Panc1 (cell line): ENCODE measurements at regions not wholly inside any gene's neighbourhood (a gene's known extent, or its start where the extent isn't known, plus 50 kb on each side); places are given as distances from the start of the nearest gene placed in this dataset.

Experiments
- ATAC-seq: fragments of 200-7000 bp; cut with Tn5 transposase; 2 replicates; pipeline ENCODE4 v1.9.1; 2020; ENCODE audit warnings: mild to moderate bottlenecking, moderate library complexity
- BruUV-seq: library from RNA; stranded (reverse); fragments of 400-500 nt; replicated peaks from 2 replicates; lab custom pipeline; 2021; lab: Mats Ljungman, UMichigan
- CTCF ChIA-PET: fragments of 300-600 bp; sonication (Branson Sonifier 250); formaldehyde crosslinking; loops from one replicate; lab custom pipeline; 2022; ENCODE audit warnings: antibody characterized with exemption; lab: Charles Lee
- POLR2A ChIA-PET: fragments of 300-600 bp; sonication (Branson Sonifier 250); formaldehyde crosslinking; loops from one replicate; lab custom pipeline; 2022; ENCODE audit warnings: antibody characterized with exemption; lab: Charles Lee
- DNase-seq: peaks from one replicate; pipeline ENCODE4 v3.0.0-alpha.2; 2010; ENCODE audit warnings: low read depth, low spot score
- H3K27ac ChIP-seq: 2 replicates; pipeline ENCODE4 v1.5.1; 2011; ENCODE audit warnings: mild to moderate bottlenecking, low read length, inconsistent platforms
- H3K27me3 ChIP-seq: fragments of 200-500 bp; sonication (Bioruptor generic); 2 replicates; pipeline ENCODE4 v1.6.0; 2014; ENCODE audit warnings: low read length, inconsistent platforms; ENCODE audit not compliant: control insufficient read depth, insufficient read depth
- H3K36me3 ChIP-seq: fragments of 200-500 bp; sonication (Bioruptor generic); 2 replicates; pipeline ENCODE4 v1.5.1; 2014; ENCODE audit warnings: inconsistent platforms, mild to moderate bottlenecking, low read length, moderate library complexity; ENCODE audit not compliant: control insufficient read depth, insufficient read depth
- H3K4me1 ChIP-seq: 2 replicates; pipeline ENCODE4 v1.5.1; 2011; ENCODE audit warnings: inconsistent platforms, mild to moderate bottlenecking, low read length, moderate library complexity; ENCODE audit not compliant: control insufficient read depth, insufficient read depth
- H3K4me3 ChIP-seq, 2 experiments: 2 replicates each; pipeline ENCODE4 v1.5.1; 2011 to 2012; ENCODE audit warnings: low read depth in 2 of 2, low read length in 2 of 2, mild to moderate bottlenecking in 2 of 2, inconsistent platforms in 1 of 2, moderate library complexity in 1 of 2
- H3K9me3 ChIP-seq: fragments of 200-500 bp; sonication (Bioruptor generic); 2 replicates; pipeline ENCODE4 v1.5.1; 2014; ENCODE audit warnings: low read depth, mild to moderate bottlenecking, inconsistent platforms, low read length, moderate library complexity; ENCODE audit not compliant: control insufficient read depth, insufficient read depth
- CTCF ChIP-seq: fragments of 450-650 bp; IDR thresholded peaks from 2 replicates; pipeline ENCODE4 v1.5.1; 2017; ENCODE audit warnings: mild to moderate bottlenecking
- POLR2AphosphoS5 ChIP-seq: IDR thresholded peaks from 2 replicates; pipeline ENCODE4 v1.6.1; 2012; ENCODE audit warnings: mild to moderate bottlenecking, low read depth, low read length, moderate library complexity
- REST ChIP-seq, 2 experiments: IDR thresholded peaks; 2 replicates each; pipeline ENCODE4 v1.6.1; 2011 to 2012; ENCODE audit warnings: low read depth in 2 of 2, control low read depth in 1 of 2, low read length in 1 of 2, mild to moderate bottlenecking in 1 of 2, moderate library complexity in 1 of 2; ENCODE audit not compliant: insufficient read depth in 1 of 2
- SIN3A ChIP-seq: IDR thresholded peaks from 2 replicates; pipeline ENCODE4 v1.6.1; 2012; ENCODE audit warnings: low read depth, mild to moderate bottlenecking, low read length, moderate library complexity, borderline replicate concordance; ENCODE audit not compliant: insufficient read depth
- TCF7L2 ChIP-seq: IDR thresholded peaks from 2 replicates; pipeline ENCODE4 v1.6.1; 2011; ENCODE audit warnings: mild to moderate bottlenecking, low read depth, low read length, inconsistent platforms
- in situ Hi-C: cut with HindIII; loops from 2 replicates; pipeline ENCODE4 v1.10.0; 2016; ENCODE audit warnings: low sequenced_read_pairs, low pct_unique_long_range_greater_than_20kb
- intact Hi-C: fragments of 100-400 bp; cut with micrococcal nuclease; formaldehyde crosslinking; loops from one replicate; pipeline ENCODE4 v1.10.0; 2022; ENCODE audit not compliant: unreplicated experiment

- ATAC-seq (no peak), DNase-seq (no peak)
- H3K9me3 ChIP-seq, result no peaks in the 10 kb centered on the region
- no peak overlapping the region for H3K4me3 ChIP-seq
- ChIA-PET CTCF (interaction anchor here (0.6 to 2.1 kb wide), 7 partner anchors 10 to 1388 kb away, joined by 3 to 10 read pairs (median 5); no protein-coding TSS in a partner anchor), POLR2A (no interaction called here)
- TF ChIP-seq SIN3A (no peak), TCF7L2 (no peak)
- H3K4me1 ChIP-seq, result no peaks in the 10 kb centered on the region
- BruUV-seq, result no TSS peak
- H3K27me3 ChIP-seq, result no peaks in the 10 kb centered on the region
- no peaks in the 10 kb centered on the region for H3K36me3 ChIP-seq
- no peak overlapping the region for H3K27ac ChIP-seq
- intact Hi-C loops, result no loop called here
- in situ Hi-C loops, result no loop called here
These were observed 199.2 kb downstream of the TFCP2L1 start for GRCh38 chr2:121085801-121086200.

GRCh38 chr2:121086450-121086849 lies 198.6 kb downstream of the TFCP2L1 start:
- Histone ChIP-seq H3K36me3 (no peaks in the 10 kb centered on the region), H3K4me1 (no peaks in the 10 kb centered on the region), H3K4me3 (no peak overlapping the region), H3K9me3 (no peaks in the 10 kb centered on the region), H3K27ac (no peak overlapping the region), H3K27me3 (no peaks in the 10 kb centered on the region)
- TF ChIP-seq TCF7L2, result no peak
- TF ChIP-seq POLR2AphosphoS5, result no peak
- no peak for TF ChIP-seq CTCF
- no peak for TF ChIP-seq REST (IDR thresholded peaks at IDR 0.05; ENCODE audit: insufficient read depth in 1 of 2, low read depth in 2 of 2, low read length in 1 of 2)
- no peak for TF ChIP-seq SIN3A
- in situ Hi-C loops (no loop called here), intact Hi-C loops (no loop called here)
- POLR2A ChIA-PET, result no interaction called here
- CTCF ChIA-PET, result interaction anchor here (0.7 to 2.1 kb wide), 3 partner anchors 9 to 270 kb away, joined by 5 to 10 read pairs (median 5); no protein-coding TSS in a partner anchor
- ATAC-seq (no peak), DNase-seq (no peak)
- BruUV-seq, result no TSS peak

- in situ Hi-C loops (no loop called here), intact Hi-C loops (no loop called here)
- Histone ChIP-seq H3K36me3 (no peaks in the 10 kb centered on the region), H3K4me1 (no peaks in the 10 kb centered on the region), H3K27ac (no peak overlapping the region), H3K27me3 (no peaks in the 10 kb centered on the region), H3K4me3 (no peak overlapping the region), H3K9me3 (no peaks in the 10 kb centered on the region)
- no TSS peak for BruUV-seq
- POLR2A ChIA-PET, result no interaction called here
- no peak for DNase-seq
- CTCF ChIA-PET, result no interaction called here
- TF ChIP-seq SIN3A (no peak), POLR2AphosphoS5 (no peak), REST (IDR thresholded peaks at IDR 0.05; ENCODE audit: insufficient read depth in 1 of 2, low read depth in 2 of 2, low read length in 1 of 2) (no peak), TCF7L2 (no peak), CTCF (no peak)
- no peak for ATAC-seq
These were observed 197.9 kb downstream of the TFCP2L1 start for GRCh38 chr2:121087117-121087516.
